NCI-H2196 treated with DMSO at 0.1 percent for 48 hours (cell line): ENCODE measurements at regions not wholly inside any gene's neighbourhood (a gene's known extent, or its start where the extent isn't known, plus 50 kb on each side); places are given as distances from the start of the nearest gene placed in this dataset.

Experiments
- DNase-seq: peaks from one replicate; lab custom pipeline; 2025; ENCODE audit not compliant: unreplicated experiment; lab: John Stamatoyannopoulos, UW

GRCh38 chr6:12221856-12222255 lies 68.3 kb upstream of the EDN1 start:
- no peak for DNase-seq

- DNase-seq, result no peak
Measured at GRCh38 chr6:12222405-12223366, 67.5 kb upstream of the EDN1 start.

DNA sequence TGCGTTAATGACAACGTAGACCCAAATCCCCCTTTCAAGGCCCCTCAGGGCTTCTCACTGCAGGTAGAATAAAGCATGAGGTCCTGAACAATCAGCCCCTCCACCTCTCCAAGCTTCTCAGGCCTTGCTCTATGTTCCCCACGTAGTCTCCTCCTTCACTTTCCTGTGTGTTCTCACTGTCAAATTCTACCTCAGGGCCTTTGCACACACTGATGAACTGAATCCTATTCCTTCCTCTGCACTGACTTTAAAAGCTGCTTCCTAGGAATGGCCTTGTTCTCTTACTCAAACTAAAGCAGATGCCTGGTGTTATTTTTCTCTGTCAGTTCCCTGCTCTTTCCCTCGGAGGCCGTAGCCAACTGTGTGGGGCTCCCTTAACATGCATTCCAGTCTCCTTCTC lies 66.8 kb upstream of the EDN1 start:
- no peak for DNase-seq

DNA sequence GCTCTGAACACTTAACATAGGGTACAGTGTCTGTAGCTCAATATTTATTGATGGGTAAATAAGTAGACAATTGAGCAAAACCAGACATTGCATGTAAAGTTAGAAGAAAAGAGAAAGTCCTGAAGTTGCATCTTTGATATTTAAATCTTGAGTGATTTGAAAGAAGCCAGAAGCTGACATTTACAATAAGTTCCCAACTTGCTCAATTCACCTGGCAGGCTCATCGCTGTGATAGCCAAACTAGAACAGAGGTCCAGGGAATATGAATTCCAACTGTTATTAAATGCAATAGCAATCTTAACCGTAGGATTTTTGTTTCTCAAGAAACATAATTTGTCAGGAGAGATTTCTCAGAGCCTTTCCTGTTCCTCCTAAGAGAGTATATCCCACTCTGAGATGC lies 65.9 kb upstream of the EDN1 start:
- DNase-seq, result no peak

GRCh38 chr6:12228447-12229146 lies 61.6 kb upstream of the EDN1 start:
- DNase-seq, result no peak

DNA sequence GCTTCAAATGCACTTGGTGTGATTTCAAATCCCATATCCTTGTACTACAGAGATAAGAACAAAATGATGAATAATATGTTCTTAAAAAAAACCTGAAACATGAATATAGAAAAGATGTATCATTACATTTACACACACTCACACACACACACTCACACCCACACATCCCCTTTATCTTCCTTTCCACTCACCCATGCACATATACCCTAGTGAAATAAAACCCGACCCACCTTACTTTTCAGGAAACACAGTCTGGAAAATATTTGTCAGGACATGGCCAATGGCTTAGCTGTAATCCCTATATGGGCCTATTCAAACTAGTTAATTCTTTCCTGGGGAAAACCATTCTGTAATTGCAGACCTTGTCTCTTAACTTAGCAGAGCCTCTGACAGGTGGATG lies 60.8 kb upstream of the EDN1 start:
- no peak for DNase-seq

- no peak for DNase-seq
Measured at GRCh38 chr6:12230523-12230922, 59.6 kb upstream of the EDN1 start.

- no peak for DNase-seq
Measured at GRCh38 chr6:12232339-12232738, 57.8 kb upstream of the EDN1 start.

DNA sequence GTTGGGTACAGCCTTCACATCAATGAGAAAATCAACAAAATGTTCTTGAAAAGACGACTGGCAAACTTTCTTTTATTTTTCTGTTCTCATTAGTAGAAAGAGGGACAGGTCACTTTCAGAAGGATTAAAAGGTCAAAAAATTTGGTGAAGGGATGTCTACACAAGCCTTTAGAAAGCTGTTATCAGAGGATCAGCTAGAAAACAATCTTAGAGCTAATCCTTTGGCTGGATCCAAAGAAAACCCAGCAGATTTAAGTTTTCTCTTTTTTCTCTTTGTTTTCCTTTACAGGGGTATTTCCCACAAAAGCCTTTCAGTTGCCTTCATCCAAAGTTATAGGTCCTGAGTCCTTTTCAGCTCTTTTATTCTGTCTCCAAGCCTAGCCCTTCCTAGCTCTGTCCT lies 57.3 kb upstream of the EDN1 start:
- no peak for DNase-seq

- peak; percentile 11 for DNase-seq
Measured at GRCh38 chr6:12233693-12234571, 56.2 kb upstream of the EDN1 start.

GRCh38 chr6:12235341-12235740 lies 54.8 kb upstream of the EDN1 start:
- no peak for DNase-seq

- no peak for DNase-seq
Measured at GRCh38 chr6:12238219-12238618, 51.9 kb upstream of the EDN1 start.
